HG03439 (cell line): ENCODE measurements at regions not wholly inside any gene's neighbourhood (a gene's known extent, or its start where the extent isn't known, plus 50 kb on each side); places are given as distances from the start of the nearest gene placed in this dataset.

Experiments
- ATAC-seq: cut with Tn5 transposase; IDR thresholded peaks from one replicate; pipeline ENCODE4 v1.9.1; 2021; ENCODE audit warnings: mild to moderate bottlenecking, moderate library complexity; ENCODE audit not compliant: unreplicated experiment

DNA sequence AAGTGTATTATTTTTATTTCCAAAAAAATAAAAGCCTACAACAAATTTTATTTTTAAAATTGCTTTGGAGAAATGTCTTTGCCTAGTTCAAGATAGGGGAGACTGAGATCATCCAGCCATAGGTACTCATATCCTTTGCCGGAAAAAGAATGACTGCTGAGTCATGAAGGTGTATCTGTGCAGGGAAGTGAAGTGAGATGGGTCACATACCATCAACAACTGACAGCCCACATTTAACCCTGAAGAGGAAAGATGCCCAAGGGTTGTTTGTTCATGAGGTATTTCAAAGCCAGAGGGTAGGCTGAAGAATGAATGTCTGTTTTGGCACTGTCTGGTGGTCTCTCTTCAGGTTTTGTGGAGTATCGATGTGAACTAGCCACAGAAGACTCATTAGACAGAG is 106.7 kb upstream of the TTC29 start:
- no peak for ATAC-seq

DNA sequence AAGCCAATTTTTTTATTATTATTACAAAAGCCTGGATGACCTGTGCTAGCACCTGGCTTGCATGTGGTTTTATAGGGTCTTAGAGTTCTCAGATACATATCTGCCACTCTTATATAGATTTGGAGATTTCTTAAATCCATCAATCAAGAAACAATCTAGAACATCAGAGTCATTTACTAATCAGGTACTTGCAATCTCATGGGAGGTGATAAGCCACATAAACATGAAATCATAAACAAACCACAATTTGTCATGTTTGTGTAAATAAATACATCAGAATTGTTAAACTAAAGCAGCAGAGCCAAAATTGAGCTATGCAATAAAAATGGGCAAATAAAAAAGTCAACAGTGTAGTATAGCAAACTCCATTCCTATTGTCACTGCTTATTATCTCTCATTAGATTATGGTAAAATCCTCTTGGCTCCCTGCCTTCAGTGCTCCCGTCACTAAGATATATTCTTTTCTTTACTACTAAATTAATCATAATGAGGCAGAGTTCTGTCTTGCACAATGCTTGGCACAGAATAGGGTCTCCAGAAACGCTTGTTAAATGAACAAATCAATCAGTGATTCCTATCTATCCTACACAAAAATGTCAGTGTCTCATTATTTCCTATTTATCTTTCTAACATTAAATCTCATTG is 108.7 kb upstream of the TTC29 start:
- no peak for ATAC-seq

DNA sequence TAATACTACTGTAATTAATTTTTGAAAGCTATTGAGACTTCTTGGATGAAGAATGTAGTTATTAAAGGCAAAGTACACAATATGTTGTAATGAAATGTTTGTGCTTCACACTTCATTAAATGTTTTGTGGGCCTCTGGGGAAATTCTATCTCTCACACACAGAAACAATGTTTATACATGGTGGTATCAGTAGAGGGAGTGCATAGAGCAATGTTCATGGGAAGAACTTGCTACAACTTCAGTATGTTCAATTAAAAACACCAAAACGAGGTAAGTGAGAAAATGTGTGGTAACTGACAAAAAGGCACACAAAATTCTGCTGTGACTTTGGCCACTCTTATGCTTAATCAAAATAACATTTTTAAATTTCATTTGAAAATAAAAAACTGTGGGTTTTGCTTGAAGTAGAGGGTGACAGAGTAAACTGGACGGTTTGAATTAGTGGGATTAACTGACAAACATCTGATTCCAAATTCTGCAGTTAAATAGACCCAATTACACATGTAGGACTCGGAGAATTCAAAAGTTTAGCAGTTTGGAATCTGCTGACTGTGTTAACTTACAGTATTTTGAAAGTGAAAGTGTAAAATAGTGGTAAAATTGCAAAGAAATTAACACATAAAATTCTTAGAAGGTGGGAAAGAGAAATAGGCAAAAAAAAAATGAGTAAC is 111.4 kb upstream of the TTC29 start:
- ATAC-seq: no peak

DNA sequence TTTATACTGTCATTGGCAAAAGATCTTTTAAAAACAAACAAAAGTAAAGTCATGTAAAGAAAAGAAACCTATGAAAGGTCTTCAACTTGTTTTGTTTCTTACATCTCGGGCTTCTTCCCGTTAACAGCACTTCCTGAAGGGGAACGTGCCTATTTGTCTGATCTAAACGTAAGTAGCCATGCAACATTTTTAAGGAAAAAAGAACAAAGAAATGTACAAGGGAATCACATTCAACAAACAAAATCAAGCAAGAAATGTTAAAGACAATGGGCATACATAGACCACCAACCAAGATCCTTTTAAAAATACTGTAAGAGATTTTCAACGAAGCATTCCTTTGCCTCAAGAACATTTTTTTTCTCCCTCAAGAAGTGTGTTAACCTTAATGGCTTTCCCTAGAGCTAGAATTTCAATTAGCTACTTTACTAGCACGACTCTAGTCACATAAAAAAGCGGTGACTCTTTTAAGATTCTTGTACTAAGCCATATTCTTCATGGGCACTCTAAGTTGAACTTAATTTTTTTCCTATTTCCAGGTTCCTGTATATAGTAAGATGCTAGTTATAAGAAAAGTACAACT is 112.0 kb upstream of the TTC29 start:
- ATAC-seq: no peak

DNA sequence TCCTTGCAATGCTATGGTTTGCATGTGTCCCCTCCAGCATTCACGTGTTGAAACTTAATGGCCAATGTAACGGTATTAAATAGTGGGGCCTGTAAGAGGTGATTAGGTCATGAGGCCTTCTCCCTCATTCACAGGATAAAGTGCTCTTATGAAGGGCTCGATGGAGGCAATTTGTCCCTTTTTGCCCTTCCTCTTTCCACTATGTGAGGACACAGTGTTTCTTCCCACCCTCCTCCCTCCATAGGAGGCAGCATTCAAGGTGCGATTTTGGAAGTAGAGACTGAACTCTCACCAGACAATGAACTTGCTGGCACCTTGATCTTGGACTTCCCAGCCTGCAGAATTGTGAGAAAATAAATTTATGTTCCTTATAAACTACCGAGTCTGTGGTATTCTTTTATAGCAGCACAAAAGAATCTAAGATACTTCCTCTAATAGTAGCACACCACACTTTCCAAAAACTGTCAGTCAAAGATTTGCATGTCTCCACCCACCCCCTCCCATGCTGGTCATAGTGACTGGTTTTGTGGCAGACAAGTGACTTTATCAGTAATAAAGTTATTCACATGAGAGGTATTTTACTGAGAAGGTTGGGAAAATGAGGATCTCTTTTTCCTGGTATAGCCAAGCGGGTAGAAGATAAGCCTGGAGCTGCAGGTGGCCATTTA is 113.5 kb upstream of the TTC29 start:
- ATAC-seq: no peak

DNA sequence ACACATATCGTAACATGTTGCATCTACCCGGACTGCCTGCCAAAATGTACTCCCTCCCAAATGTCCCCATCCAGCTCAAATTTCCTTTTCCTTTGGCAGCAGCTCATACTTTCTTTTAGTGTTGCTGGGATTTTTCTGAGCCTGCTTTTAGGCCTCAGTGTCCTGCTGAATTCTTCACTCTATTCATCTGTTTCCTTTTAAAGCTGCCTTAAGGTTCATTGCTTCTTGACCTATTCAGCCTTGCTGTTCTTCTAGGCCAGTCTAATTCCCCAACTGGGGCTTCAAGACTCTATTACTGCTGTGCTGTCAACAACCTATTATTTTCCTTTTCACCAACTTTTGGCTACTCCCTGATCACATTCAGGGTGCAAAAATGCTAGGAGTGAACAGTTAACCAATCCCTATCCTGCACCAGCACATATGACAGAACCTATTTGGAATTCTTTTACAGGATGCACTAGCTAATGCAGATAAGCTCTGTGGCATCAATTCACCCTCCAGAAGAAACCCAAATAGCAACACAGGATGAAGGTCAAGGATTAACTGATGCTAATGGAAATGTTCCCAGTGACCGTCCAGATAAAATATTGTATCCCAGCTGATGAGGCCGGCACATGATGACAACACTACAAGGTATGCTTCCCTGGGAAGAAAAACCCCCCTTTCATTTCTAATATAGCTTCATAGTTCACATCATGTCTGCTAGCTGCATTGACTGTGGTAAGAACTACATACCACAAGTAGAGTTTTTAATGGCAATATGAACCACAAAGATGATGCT is 114.7 kb upstream of the TTC29 start:
- no peak for ATAC-seq

DNA sequence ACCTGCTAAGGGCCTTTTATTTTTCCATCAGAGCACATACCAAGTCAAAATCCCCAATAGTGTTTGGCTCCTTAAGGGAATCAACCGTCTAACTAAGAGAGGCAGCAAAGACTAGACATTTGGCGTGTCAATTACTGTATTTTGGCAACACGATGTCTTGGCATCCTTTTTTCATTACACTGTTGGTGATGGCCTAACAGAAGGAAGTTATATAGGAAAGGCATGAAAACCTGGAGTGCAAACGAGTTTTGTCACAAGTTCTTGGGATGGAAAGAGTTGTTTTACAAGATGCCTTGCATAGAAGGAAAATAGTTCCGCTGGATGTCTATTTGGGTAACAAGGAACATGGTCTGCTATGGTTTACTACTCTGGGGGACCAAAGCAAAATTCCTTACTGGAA is 119.2 kb upstream of the TTC29 start:
- ATAC-seq: no peak

DNA sequence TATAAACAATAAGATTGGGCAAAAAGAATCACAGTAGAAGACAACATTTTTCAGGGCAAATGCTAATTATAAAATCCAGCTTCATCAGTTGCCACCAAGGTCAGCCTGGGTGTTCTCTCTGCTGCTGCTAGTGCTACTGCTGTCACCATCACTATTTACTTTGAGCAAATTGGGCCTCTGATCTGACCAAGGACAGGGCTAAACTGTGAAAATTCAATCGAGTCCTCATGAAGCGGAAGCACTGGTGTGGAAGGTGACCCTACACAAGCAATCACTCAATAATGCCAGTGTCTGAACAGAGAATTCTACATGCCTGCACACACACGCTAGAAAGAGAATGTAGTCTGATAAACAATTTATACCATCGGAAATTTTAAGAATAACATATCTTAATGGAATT is 122.9 kb upstream of the TTC29 start:
- ATAC-seq: no peak

DNA sequence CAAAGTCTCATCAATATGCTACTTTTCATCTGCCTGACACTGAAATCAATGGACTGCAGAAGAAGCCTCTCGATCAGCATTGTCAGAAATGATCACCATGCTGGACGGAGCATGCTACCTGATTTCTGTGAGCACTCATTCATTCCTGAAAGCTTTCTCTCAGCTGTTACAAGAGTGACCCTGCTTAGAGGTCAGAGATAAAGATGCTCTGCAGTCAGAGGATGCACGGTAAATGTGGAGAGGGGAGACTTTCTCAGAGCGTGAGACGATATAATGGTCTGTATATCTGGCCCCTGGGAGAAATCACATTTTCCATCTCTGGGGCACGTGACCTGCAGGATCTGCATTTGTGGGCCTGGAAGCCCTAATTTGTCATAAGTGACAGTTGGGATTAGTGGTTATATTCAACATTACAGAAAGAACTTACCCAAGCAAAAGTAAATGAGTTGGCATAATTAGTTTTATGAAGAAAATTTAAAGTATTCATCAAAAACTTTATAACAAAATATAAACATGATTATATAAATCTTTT is 125.6 kb upstream of the TTC29 start:
- no peak for ATAC-seq

DNA sequence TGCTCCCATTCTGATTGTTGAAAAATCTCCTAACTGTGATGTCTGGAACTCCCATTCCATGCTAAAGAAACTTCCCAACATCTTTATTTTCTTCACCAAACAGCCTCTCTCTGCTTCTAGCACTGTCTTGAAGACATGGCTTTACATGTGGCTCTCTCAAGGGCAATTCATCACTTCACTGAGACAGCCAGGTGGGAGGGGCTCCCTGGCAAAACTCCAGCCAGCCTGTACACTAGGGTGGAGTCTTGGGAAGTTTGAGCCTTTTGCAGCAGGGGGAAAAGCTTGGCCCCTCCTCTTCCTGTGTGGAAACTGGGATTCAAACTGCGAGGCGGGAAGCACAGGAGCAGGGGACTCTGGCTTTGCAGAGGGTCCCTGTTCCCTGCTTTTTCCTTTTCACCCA is 130.5 kb upstream of the TTC29 start:
- no peak for ATAC-seq

DNA sequence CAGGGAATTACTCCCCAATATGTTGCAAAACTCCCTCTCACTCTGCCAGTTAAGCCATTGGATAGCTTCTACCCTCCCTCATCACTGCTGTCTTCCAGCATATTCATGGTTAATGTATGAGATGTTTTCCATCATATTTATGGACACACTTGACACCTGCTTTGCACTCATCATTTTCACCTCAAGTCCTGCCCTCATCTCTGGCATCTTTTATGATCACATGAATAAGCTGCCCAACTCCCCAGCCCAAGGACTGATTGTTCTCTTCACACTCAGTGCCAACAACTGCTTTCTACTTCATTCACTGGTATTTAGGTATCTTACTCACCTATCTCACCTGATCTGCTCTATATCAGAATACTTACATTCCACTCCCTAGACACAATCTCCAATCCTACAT is 131.1 kb upstream of the TTC29 start:
- no peak for ATAC-seq

DNA sequence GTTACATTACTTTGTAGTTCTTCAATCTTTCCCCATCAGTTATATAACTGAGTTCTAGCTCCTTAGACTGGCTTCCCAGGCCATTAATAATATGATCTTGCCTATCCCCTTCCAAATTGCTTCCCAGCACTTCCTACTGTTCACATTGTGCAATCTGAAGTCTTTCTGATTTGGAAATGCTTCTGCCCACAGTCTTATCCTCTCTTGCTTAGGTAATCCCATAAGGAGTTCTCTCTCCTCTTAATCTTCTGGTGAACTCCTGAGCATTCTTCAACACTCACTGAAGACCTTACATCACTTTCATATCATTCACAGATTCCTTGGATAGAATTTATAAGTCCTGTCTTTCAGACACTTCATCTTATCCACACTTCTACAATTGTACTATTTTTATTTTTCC is 132.7 kb upstream of the TTC29 start:
- no peak for ATAC-seq

DNA sequence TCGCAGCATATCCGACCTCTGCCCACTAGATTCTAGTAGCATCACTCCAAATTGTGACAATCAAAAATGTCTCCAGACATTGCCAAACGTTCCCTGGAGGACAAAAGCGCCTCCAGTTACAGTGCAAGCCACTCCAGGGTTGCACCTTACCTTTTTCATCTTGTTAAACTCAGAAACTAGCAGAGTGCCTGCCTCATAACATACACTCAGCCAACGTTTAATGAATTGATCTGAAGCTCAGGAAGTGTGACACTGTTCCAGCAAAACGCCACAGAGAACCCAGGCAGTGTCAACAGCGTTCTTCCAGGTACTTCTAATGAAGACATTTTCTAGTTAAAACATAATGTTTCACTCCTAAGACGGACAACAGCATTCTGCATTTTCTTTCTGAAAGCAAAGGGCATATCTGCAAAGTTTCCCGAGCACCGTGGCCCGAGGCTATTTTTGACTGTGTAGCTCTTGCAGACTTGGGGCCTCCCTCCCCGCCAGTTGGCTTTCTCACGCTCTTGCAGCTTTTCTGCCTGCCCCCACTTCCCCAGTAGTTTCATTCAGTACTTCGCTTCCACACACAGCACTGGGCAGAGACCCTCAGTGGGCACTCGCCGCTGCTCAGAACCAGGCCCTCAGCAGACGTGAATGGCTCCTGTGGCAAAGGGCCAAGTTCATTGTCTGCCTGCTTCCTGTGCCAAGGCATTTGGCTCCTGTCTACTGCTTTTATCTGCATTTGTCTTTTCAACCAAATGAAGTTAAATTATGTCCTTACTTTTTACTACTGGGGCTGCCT is 133.4 kb upstream of the TTC29 start:
- no peak for ATAC-seq

DNA sequence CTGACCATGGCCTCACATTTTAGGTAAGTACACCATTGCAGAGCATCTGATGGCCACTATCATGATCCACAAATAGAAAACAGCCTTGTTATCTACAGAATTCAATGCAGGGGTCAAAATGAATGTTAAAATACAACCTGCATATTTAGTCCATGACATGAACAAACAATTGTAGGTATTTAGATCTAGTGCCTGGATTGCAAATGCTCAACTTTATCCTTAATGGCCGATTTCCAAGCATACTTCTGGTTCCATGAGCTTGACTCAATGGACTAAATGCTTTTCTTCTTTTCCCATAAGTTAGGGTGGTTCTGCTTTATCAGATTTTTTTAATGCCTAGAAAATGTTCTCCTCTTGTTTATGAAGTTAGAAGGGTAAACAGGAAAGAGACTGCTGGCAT is 139.2 kb upstream of the TTC29 start:
- no peak for ATAC-seq

DNA sequence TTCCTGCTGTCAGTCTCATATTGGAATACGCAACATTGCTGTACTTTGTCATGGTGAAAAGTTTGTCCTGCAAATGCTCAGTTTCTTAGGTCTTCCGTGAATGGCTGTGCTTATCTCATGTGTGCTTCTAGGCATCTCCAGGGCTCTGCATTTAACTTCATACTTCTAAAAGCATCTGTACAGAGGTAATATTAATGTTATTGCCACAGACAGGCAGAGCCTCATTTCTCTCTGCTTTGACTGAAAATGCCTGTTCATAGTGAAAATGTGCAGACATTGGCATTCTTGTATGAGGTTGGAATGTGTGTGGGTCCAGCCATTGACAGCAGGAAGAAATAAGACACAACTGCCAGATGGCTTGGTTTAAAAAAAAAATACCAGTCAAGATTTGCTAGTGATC is 140.1 kb upstream of the TTC29 start:
- no peak for ATAC-seq

DNA sequence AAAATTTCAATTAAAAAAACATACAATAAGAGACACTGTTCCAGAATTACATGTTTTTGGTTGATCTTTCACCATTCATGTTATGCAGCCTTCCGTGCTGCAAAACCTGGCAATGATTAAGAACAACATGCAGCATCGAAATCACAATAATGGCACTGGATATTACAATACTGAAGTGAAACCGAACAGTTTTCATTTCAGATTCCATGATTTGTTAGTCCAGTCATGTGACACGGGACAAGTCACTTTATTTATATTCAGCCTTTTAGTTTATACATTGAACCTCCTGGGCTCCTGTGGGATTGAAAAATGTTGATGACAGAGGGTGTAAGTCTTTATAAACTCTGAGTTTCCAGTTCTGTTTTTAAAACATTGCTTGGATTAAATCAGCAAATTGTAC is 142.5 kb upstream of the TTC29 start:
- no peak for ATAC-seq

DNA sequence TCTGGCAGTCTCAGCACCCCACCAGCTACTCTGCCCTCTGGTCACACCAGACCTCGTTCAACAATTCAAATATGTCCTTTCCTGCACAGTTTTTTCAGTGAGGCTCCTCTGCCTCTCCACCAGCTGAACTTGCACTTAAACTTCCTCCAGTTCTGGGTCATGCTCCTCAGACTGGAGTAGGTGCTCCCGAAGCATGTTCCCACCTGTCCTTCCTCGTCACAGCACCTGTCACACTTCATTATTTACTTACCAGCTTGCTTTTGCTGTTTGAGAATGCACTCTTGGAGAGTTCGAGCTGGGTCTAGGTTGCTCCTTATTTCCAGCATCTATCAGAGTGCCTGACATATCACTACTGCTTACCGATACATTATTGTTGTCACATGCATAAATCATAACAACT is 144.8 kb upstream of the TTC29 start:
- no peak for ATAC-seq

DNA sequence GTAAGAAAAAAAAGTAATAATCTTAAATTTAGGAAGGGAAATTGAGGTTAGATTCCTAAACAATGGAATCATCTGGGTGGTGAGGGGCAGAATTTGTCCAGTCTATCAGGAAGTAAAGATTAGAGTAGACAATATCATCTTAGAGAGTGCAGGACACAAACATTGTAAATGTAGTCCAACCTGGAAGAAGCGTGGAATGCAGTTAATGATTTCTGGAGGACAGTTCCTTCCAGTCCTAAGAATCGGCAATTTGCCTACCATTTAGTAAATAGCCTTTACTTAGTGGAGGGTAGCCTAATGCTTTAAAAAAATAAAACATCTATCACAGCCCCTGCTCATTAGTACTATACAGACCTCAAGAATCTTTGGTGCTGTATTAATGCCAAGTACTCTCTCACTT is 147.5 kb upstream of the TTC29 start:
- no peak for ATAC-seq

DNA sequence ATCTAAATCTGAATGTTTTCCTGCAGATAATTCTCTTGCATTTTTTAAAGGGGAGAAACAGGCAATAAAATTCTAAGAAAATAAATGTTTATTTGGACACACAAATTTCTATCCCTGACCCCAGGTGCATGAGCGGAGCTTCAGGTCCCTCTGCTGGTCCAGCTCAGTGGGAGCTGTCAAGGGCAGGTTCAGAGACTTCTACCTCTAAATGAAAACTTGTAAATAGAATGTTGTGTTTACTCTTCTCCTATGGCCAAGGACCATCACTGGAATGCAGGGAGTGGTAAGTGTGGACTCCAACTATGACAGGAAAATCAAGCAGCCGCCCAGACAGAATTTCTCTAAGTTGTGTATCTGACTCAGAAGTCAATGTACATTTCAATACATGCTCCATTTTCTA is 148.6 kb upstream of the TTC29 start:
- ATAC-seq: no peak
